ENCODE measurements at regions not wholly inside any gene's neighbourhood (a gene's known extent, or its start where the extent isn't known, plus 50 kb on each side); places are given as distances from the start of the nearest gene placed in this dataset.

DNA sequence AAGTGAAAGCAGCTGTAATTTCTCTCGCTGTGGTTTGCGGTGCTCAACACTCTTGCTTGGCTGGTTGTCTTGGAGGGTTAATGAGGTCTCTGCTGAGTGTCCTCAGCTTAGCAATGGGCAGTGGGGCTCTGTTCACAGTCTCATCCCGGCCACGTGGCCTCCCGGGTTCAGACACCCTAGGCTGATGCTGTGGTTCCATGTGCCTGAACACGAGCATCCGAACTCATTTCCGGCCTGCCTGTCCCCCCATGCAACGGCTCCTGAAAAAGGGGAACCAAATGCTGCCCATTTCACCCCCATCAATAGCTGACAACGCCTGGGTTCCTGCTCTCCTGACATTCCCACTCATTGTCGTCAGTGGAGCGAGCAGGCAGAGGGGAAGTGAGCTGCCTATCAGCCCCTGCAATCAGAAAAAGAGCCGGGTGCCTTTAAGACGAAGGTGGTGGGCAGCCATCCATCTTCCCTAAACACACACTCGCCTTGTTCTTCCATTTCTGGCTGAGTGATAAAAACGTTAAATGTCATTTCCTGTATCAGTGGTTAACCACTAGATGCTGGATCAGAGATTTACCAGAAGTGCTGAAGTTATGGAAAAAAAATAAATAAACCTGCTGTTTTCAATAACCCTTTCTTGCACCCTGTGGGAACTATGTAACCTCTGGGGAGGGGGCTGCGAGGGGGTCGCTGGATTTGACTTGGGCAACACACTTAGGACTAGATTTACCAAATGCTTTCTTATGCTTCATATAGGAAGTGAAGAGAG lies 60.3 kb upstream of the BCL2L14 start:
- no peaks in the 10 kb centered on the region for H3K27me3 ChIP-seq (ENCODE audit: control insufficient read depth in 1 of 2, insufficient read depth in 2 of 2, low read length in 2 of 2)
- Mint-ChIP-seq H3K27ac (peak overlapping the region; percentile 96), H3K36me3 (ENCODE audit: low read depth) (no peaks in the 10 kb centered on the region), H3K4me1 (ENCODE audit: low read depth) (peaks cover 79% of the 10 kb centered on the region), H3K9me3 (no peaks in the 10 kb centered on the region), H3K4me3 (peak overlapping the region; percentile 78), H3K27me3 (no peaks in the 10 kb centered on the region)
- intact Hi-C loops (cut with DNase I, micrococcal nuclease): loop anchor here in 1 of 2 experiments (1.0 to 10.0 kb wide), 3 partner anchors 22 to 106 kb away; no protein-coding TSS in a partner anchor
- H3K36me3 ChIP-seq (ENCODE audit: insufficient read depth, low read length): no peaks in the 10 kb centered on the region
- H3K27ac ChIP-seq (ENCODE audit: low read depth in 1 of 2, low read length in 2 of 2): peak overlapping the region; percentile 39 to 74
- TF ChIP-seq, protein P1, sequence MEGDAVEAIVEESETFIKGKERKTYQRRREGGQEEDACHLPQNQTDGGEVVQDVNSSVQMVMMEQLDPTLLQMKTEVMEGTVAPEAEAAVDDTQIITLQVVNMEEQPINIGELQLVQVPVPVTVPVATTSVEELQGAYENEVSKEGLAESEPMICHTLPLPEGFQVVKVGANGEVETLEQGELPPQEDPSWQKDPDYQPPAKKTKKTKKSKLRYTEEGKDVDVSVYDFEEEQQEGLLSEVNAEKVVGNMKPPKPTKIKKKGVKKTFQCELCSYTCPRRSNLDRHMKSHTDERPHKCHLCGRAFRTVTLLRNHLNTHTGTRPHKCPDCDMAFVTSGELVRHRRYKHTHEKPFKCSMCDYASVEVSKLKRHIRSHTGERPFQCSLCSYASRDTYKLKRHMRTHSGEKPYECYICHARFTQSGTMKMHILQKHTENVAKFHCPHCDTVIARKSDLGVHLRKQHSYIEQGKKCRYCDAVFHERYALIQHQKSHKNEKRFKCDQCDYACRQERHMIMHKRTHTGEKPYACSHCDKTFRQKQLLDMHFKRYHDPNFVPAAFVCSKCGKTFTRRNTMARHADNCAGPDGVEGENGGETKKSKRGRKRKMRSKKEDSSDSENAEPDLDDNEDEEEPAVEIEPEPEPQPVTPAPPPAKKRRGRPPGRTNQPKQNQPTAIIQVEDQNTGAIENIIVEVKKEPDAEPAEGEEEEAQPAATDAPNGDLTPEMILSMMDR (IDR thresholded peaks at IDR 0.05): no peak
- ATAC-seq (ENCODE audit: poor library complexity) (peak; percentile 52), DNase-seq (peak in 12 of 14 experiments; percentile 24 to 84 (median 44))
- peak overlapping the region; percentile 46 for H3K4me3 ChIP-seq (ENCODE audit: low read length)
- POLR2A ChIA-PET: interaction anchor here (0.7 to 3.4 kb wide), 8 partner anchors 11 to 361 kb away, joined by 3 to 38 read pairs (median 14); partner anchors contain the start of genes ETV6 and MANSC1
- CTCF ChIA-PET: interaction anchor here (1.1 to 4.5 kb wide), 6 partner anchors 11 to 465 kb away, joined by 3 to 29 read pairs (median 7); no protein-coding TSS in a partner anchor
- H3K9me3 ChIP-seq (ENCODE audit: control insufficient read depth in 1 of 2, insufficient read depth in 1 of 2, low read length in 2 of 2): no peaks in the 10 kb centered on the region
- H3K4me1 ChIP-seq (ENCODE audit: insufficient read depth, low read length): peaks cover 69% of the 10 kb centered on the region

DNA sequence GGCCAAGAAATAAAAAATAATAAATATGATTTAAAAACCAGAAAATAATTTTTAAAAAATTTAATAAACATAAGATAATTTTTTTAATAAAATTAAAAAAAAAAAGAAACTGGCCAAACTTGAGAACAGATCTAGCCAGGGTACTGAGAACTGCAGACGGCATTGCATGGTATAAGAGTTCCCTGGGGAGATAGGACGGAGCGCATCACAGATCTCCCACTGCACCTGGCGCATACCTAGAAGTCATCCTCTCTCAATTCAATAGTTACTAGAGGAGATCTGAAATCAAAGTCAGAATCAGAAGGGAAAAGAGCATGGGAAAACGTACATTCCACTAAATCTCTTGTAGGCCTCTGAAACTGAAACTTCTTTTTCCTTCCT lies 58.9 kb upstream of the BCL2L14 start:
- ChIA-PET POLR2A (interaction anchor here (0.8 to 3.4 kb wide), 6 partner anchors 12 to 362 kb away, joined by 4 to 38 read pairs (median 24); partner anchors contain the start of gene ETV6), CTCF (interaction anchor here (4.5 kb wide), 1 partner anchor 28 kb away, joined by 29 read pairs; no protein-coding TSS in a partner anchor)
- H3K4me1 ChIP-seq (ENCODE audit: insufficient read depth, low read length): peaks cover 74% of the 10 kb centered on the region
- no peaks in the 10 kb centered on the region for H3K36me3 ChIP-seq (ENCODE audit: insufficient read depth, low read length)
- ATAC-seq (ENCODE audit: poor library complexity) (no peak), DNase-seq (no peak)
- Mint-ChIP-seq H3K9me3 (no peaks in the 10 kb centered on the region), H3K27ac (peak overlapping the region; percentile 96), H3K4me3 (no peak overlapping the region), H3K36me3 (ENCODE audit: low read depth) (no peaks in the 10 kb centered on the region), H3K4me1 (ENCODE audit: low read depth) (peaks cover 84% of the 10 kb centered on the region), H3K27me3 (no peaks in the 10 kb centered on the region)
- no peaks in the 10 kb centered on the region for H3K9me3 ChIP-seq (ENCODE audit: control insufficient read depth in 1 of 2, insufficient read depth in 1 of 2, low read length in 2 of 2)
- H3K27me3 ChIP-seq (ENCODE audit: control insufficient read depth in 1 of 2, insufficient read depth in 2 of 2, low read length in 2 of 2): no peaks in the 10 kb centered on the region
- H3K4me3 ChIP-seq (ENCODE audit: low read length): no peak overlapping the region
- TF ChIP-seq, protein P1 (IDR thresholded peaks at IDR 0.05): no peak
- intact Hi-C loops (cut with DNase I, micrococcal nuclease): loop anchor here (2.0 to 10.0 kb wide), 2 partner anchors 19 to 107 kb away; no protein-coding TSS in a partner anchor
- no peak overlapping the region for H3K27ac ChIP-seq (ENCODE audit: low read depth in 1 of 2, low read length in 2 of 2)

DNA sequence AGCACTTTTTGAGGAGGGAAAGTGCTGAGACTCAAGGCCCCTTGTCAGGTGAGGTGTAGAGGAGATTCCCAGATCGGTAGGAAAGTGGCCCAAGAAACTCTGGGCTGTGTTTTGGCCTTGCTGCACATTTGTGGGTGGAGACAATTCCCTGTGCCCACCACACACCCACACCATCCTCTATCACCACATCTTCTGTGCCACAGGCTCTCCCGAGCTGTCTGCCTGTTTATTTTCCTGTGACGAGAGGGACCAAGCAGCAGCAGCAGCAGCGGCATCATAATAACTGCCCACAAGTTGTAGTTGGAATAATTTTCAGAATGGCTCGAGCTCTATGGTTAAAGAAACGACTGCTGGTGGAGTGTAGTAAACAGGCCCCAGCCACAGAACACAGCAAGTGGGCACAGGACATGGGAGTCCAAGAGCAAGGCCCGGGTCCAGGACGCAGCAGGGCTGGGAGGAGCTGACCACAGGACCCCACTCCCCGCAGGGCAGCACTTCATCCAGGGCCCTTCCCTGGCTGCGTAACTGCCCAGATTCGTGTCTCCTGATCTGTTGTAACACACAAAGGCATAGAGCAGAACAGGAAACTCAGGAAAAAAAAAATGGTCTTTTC lies 55.6 kb upstream of the BCL2L14 start:
- TF ChIP-seq, protein P1 (IDR thresholded peaks at IDR 0.05): no peak
- Histone ChIP-seq H3K27ac (ENCODE audit: low read depth in 1 of 2, low read length in 2 of 2) (no peak overlapping the region), H3K27me3 (ENCODE audit: control insufficient read depth in 1 of 2, insufficient read depth in 2 of 2, low read length in 2 of 2) (no peaks in the 10 kb centered on the region), H3K4me1 (ENCODE audit: insufficient read depth, low read length) (peaks cover 48% of the 10 kb centered on the region), H3K36me3 (ENCODE audit: insufficient read depth, low read length) (no peaks in the 10 kb centered on the region), H3K4me3 (ENCODE audit: low read length) (no peak overlapping the region), H3K9me3 (ENCODE audit: control insufficient read depth in 1 of 2, insufficient read depth in 1 of 2, low read length in 2 of 2) (no peaks in the 10 kb centered on the region)
- ChIA-PET POLR2A (no interaction called here), CTCF (interaction anchor here (1.3 kb wide), 1 partner anchor 18 kb away, joined by 3 read pairs; no protein-coding TSS in a partner anchor)
- H3K4me1 Mint-ChIP-seq (ENCODE audit: low read depth): peaks cover 54% of the 10 kb centered on the region
- ATAC-seq (ENCODE audit: poor library complexity) (no peak), DNase-seq (no peak)
- no peaks in the 10 kb centered on the region for H3K27me3 Mint-ChIP-seq
- H3K27ac Mint-ChIP-seq: peak overlapping the region; percentile 5
- no peaks in the 10 kb centered on the region for H3K36me3 Mint-ChIP-seq (ENCODE audit: low read depth)
- H3K9me3 Mint-ChIP-seq: no peaks in the 10 kb centered on the region
- no peak overlapping the region for H3K4me3 Mint-ChIP-seq
- intact Hi-C loops (cut with DNase I, micrococcal nuclease): loop anchor here in 1 of 2 experiments (10.0 kb wide), 1 partner anchor 110 kb away; no protein-coding TSS in a partner anchor

All from CD4-positive, alpha-beta T cell (primary cell).